ENCODE measurements at regions not wholly inside any gene's neighbourhood (a gene's known extent, or its start where the extent isn't known, plus 50 kb on each side); places are given as distances from the start of the nearest gene placed in this dataset.

DNA sequence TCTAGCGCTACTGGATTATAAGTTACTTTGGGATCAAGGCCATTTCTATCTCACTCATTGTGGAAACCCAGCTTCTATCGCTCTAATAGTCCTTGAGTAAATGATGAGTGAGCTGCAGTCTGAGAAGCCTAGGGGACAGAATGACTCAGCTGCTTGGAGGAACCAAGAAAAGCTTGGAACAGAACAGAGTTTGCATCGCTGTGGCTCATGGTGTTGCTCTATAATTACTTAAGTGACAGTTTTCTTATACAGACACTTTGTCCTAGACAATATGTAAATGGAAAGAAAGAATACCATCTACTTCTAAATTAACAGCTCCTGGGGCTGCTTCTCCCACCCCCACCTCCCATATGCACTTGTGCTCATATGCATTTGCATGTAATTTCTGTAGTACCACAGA, 156.9 kb downstream of the SLIT2 start:
- DNase-seq = no peak

DNA sequence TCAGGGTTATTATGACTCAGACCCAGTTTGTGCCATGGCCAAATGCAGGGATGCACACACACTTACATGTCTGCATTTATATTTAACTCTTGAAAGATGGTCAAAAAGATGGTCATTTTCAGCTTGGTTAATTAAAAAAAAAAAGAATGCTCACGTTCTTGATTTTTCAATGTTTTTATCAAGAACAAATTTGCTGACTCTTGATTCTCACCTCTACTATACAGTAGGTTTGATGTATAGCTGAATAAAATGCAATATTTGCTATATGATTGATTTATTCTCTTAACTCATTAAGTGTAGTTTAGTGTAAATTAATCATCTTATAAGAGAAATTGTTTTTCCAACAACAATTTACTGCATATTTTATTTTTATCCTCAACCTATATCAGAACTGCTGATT, 160.4 kb downstream of the SLIT2 start:
- DNase-seq = no peak

DNA sequence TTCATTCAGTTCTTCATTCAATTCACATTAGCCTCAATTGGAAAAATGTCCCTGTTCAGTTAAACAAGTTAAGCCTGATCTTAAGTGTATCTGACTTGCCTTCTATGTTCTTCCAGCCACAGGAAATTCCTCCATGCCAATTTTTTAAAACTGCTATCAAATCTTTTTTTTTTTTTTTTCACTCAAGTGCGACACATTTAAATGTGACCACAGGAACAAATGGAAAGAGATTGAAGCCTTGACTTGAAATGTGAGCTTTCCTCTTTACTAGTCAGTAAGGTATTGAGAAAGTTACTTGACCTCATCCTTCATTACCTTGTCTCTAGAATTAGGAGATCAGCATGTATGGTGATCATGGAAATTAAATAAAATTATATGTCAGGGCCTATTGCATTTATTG, 165.1 kb downstream of the SLIT2 start:
- no peak for DNase-seq

DNA sequence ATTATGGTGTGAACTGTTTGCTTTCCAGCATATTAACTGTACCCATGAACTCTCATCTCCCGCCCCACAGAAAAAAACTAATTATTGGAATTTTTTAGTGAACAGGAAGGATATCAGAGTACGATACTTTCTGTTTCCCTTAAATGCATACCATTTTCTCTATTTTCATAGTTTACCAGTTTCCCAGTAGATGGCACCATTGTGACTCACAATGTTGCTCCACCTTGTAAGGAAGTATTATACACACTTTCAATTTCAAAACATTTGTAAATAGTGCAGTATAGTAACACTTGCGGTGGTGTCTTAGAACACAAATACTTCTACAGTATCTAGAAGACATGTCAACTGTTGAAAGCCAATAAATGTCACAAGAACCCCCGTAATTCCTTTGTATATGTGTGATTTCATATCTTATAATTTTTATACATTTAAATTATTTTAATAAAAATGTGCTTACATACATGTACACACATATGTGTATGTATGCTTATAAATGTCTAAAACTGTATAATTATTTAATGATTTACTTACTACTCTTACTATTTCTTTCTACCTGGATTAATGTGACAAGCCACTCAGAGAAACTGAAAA, 167.3 kb downstream of the SLIT2 start:
- peak; percentile 13 for DNase-seq

DNA sequence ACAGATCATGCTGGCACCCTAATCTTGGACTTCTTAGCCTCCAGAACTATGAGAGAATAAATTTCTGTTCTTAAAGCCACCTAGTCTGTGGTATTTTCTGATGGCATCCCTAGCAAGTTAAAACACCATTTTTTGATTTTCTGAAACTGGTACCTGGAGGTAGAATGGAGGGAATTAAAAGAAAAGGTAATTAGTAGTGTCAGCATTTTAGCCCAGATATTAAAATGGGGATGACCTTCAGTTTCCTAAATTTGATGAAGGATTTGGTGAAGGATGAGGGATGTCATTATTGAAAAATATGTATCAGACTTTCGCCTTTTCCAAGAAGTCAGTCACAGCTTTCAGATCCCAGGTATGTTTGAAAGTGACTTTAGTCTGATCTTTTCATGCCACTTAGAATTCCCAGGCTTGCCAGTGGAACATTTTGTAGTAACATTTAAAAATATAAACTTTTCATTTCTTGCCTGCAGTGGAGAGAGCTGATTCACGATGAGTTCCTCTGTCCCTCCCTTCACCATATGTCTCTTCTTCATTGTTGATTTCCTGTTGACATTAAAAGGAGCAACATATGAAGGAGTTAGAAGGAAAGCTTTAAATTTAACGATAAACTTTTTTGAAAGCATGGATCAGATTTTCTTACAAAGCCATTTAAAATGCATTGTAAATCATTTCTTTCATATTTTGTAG, 169.4 kb downstream of the SLIT2 start:
- DNase-seq = no peak

DNA sequence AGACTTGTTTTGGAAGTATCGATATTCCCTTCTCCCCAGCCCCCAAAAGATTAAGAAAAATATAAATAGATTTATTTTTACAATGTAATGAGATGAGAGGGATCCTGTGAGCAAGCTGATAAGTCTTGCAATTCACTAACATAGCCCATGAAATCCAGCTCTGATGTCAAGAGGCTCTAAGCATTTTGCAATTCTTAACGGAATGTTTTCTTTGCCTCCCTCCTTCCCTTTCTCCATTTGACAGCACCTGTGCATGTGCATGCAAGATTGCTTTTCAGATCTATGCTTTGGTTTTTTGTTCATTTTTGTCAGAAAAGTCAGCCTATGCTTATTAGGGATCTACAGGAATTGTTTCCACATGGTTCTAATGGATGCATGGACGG, 169.9 kb downstream of the SLIT2 start:
- DNase-seq = no peak

DNA sequence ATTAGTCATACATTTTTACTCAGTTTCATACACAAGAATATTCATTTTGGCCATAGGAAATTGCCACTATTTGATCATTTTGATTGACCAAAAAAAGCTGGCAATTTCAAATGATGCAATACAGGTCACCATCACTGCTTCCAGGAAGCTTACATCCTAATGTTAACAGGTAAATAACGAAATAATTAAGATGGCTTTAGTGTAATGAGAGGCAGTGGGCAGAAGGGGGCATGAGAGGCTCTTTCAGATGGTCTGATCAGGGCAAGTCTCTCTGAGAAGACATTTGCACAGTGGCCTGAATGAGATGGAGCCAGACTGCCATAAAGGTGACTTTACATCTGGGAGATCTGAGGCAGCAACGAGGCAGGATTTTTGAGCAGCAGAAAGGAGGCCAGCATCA, 170.7 kb downstream of the SLIT2 start:
- no peak for DNase-seq

DNA sequence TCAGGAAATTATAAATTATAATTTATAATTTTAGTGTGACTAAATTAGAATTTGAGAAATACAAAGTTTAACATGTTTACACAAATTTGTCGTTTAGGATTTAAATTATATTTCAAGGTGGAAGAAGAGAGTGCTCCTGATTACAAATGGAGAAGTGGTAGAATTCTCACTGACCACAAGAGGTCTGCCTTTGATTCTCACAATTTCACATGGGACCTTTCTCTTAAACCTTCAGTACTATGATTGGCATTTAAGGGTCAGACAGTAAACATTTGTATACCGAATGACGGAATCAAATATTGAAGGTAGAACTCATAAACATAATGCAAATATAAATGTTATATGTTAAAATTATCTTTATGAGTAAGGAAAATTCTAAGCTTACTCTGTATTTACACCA, 171.7 kb downstream of the SLIT2 start:
- no peak for DNase-seq

DNA sequence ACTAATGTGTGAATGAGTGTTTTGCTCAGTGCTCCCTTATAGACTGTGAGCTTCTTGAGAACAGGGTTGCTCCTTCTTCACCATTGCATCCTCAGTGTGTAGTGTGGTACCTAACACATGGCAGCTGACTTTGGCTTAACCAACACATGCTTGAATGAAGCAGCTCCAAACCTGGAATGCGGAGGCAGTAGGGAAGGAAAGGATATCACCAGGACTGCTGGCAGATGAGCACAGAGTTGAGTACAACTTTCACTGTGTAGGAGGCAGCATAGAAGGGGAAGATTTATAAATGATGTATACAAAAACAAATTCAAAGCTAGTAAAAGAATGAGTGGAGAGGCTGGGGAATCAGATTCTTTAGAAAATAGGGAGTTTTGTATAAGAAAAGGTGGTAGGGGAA, 174.3 kb downstream of the SLIT2 start:
- DNase-seq = no peak

DNA sequence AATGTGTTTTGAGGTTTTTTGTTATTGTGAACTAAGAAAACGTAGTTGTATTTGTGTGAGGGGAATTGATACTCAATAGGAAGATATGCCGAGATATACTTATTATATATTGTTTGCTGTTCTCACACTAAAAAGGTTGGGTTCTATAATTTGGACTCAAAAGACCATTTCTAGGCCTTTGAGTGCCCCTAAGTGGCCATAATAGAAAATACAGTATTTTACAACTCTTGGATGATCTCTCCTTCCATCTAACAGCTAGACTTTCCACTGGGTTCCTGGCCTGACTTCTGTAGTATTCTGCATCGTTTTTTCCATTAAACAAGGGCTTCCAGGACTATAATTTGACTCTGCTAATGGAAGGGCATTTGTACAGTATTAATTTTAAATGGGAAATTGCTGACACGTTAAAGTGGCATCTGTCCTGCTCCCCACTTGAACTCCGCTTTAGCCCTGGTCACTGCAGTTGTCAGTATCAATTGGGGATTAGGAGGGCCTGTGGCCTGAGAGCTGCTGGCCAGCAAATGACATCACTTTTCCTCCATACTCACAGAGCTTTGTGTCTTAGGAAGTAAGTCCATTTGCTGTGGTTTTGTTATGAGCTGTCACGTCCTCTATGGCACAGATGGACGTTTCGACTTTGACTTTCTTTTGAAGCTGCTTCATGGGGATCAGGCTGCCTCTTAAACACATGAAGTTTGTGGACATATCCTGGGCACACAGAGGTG, 176.9 kb downstream of the SLIT2 start:
- no peak for DNase-seq

DNA sequence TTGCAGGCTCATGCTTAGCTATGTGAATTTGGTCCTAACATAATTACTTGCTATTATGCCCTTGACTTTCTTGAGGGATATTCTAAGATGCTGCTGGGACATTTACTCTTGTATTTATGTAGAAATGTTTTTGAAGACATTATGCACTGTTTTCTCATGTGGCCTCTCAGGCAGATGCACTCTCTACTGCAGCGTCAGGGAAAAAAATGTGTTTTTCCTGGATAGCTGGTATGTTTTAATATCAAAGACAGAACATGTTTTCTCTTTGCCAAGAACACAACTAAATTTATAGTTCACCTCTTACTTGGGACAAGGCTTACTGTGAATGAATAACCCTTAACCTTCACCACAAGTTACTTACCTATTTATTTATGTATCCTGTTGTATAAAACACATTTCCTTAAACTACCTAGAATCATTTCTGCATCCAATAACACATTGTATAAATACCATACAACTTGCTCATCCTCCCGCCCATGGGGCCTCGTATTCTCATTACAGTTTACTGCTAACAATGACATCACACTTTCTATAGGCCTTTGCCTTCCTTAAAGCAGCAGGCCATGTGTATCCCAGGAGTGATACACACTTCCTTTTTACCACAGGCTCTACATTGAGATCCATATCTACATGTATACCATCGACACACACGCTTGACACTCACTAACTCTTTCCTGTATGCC, 178.7 kb downstream of the SLIT2 start:
- DNase-seq = no peak

DNA sequence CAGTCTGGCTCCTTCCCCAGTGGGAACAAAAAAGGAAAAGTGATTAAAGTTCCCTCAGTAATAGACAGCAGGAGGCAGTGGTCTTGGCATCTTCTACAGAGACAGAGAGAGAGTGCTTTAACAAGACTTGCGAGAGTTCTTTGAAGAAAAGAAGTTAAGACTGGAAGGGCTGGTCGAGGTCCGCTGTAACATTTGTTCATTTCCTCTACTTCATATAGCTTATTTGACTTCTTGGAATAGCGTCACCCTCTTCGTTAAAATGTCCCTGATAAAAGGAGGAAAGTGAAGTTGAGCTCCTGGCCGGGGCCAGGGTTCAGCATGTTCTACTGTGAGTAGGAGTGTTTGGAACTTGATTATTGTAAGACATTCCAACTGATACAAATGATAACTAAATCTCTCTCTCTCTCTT, 179.8 kb downstream of the SLIT2 start:
- DNase-seq = no peak

DNA sequence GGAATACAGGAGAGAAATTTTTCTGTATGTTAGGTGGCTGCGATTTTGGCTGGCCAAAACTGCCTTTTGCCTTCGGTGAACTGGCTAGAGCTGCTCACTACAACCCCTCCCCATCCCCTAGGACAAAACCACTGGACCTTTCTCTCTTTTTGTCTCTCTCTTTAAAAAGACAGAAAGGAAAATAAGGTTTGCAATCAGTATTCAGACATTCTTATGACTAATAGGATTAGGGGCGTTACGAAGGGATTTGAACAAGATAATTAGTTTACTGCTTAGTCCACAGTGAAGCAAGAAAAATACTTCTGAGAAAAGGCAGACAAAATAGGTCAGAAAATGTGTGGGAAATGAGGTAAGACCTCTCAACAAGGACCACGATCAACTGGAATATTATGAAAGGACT, 180.4 kb downstream of the SLIT2 start:
- DNase-seq = no peak

DNA sequence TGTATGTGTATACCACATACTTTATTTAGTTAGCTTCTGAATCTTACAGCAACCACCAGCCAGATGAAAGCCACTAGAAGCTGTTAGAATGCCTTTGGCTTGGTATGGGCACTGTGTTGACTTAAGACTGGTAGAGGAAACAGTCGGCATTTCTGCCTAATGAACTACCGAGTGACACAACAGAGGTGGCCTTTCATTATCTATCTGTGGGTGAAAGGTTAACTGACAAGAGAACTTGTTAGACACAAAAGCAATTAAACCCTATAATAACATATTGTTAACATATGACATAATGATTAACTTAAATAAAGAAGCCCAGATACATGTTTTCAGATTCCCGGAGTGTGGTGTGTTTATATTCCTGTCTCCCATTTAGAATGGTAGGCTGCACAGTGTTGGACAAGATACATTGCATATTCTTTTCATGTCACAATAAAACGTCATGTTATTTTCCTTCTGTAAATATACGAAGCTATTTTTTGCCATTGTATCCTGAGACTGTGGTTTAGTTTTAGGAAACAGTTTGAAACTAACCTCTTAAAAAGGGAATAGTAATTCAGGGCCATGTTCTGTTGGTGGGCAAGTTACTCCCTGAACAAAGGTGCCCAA, 181.5 kb downstream of the SLIT2 start:
- no peak for DNase-seq

DNA sequence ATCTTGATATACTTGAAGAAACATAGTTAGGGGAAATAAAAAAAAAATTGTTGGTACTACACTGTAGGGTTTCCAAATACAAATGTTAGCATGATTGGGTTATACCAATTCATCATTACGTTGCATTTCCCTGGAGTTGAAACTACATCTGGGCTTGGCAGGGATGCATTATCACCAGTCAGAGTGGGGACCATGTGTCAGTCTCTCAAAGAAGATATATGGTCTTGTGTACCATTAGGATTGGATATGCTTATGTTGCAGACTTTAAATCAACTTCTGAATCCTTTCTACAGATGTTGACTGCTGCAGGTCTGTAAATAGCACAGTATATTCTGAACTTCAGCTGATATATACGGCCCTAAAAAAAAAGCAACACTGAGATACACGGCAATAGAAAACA, 188.5 kb downstream of the SLIT2 start:
- no peak for DNase-seq

DNA sequence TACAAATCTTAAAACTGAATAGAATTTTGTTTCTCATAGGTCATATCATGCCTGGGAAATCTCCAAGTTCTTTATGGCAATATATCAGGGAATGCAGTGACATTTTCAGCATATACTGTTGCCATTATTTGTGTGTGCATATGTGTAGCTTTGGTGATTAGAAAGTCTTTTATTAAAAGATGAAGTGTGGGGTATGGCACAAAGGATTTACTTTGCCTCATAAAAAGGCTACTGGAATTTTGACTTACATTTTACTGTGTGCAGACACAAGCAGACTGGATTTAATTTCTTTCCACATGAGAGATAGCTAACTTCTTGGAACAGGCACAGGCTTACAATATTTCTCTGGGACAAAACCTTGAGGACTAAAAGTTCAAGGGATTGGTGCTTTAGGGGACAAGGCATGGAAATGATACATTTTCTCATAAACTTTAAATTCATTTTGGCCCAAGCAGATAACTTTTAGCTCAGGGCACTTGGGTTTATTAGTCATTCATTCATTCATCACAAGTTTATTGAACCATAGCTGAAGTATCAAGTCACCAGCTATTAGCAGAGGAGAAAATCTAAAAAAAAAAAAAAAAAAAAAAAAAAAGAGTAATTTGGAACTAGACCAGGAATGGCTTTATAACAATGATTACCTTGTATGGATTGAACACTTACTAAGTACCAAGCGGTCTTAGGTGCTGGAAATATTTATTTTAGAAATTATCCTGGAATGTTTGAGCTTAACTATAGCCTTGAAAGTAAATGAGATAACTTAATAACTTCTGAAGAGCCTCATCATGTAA, 191.5 kb downstream of the SLIT2 start:
- DNase-seq = no peak

DNA sequence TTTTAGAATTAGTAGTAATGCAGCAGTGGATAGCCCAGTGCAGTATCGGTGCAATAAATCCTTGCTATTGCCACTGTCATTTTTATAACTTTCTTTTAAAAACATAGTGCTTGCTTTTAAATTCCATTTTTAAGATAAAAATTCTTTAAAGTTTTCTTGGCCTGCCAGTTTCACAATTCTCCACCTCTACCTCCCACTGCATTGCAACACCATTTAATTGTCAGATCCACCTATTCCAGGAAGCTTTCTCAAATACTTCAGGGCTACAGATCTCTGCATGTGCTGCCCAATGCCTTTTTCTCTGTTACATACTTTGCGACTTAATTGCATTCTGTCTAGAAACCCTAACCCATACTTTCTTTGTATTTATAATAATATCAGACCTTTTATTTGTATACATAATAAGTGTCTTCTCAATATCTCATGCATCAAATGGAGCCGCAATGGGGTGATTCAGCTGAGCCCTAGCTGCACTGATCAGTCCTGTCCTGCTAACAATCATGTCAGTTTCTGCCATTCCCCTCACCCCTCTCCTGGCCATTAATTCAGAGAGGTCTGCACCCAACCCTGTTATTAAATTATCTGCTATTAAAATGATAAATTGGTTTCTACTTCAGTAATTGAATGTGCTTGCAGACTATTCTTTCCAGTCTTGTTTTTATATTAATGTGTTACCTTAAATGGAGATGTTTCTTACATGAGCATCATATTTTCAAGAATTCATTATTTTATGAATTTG, 193.1 kb downstream of the SLIT2 start:
- no peak for DNase-seq

DNA sequence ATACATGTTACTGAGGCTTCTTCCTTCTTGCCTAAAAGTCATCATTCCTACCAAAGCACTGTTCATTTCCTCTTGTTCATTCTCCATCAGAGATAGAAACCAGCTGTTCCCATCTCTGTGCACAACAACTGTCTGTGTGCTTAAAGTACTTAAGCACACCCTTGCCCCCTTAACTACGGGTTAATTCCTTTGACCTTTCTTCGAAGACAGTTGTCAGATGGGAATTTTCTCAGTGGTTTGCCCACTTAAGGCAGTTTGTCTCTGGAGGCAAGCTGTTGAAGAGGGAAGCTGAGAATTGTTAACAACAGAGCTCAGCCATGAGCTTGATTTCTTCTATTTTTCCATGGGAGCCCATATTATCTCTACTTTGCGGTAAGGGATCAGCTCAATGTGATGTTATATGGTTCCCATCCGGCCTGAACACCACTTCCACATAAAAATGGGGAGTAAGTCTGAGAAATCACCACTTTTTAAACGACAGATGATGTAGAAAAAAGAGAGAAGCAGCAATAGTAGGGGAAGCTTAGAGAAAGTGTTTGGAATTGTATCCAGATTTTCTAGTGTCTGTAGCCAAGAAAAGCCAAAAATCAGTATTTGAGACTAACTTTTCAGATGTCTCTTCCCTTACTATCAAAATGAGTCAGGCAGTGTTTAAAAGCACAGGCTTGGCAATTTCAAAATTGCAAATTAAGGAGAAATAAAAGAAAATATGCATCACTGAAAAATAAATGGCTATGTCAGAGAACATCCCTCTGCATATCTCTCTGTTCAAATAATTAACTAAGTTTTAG, 194.4 kb downstream of the SLIT2 start:
- DNase-seq = no peak

DNA sequence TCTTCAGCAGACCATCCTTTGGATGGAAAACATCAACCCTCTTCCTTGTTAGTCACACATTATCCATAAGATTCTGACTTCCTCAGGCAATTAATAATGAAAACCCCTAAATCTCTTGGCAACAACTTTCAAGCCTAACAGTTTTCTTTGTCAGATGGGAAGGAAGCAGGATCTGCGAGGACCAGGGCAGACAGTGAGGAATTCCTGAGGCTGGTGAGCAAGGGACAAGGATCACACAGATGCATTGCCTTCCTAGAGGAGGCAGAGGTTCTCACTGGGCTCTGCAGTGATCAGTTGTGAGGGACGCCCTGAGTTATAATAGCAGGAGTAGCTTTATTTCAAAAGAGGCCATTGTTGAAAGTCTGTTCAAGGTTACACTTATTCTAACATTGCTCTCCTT, 195.4 kb downstream of the SLIT2 start:
- DNase-seq = no peak

DNA sequence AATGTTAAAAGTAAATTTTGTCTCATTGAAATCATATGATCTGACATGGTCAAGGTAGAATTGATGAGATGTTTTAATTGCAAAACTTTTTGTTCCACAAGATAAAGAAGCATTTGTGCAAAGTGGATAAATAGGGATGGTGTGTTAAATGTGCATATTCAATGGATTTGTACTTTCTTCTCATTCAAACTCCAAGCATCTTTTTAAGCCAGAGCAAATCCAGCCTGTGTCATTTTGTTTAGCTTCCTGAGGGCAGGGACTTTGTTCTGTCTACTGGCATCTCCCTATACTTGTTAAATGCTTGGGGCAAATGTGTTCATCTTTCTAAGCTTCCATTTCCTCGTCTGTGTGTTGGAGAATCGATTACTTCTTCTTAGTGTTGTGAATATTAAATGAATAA, 200.3 kb downstream of the SLIT2 start:
- no peak for DNase-seq

DNA sequence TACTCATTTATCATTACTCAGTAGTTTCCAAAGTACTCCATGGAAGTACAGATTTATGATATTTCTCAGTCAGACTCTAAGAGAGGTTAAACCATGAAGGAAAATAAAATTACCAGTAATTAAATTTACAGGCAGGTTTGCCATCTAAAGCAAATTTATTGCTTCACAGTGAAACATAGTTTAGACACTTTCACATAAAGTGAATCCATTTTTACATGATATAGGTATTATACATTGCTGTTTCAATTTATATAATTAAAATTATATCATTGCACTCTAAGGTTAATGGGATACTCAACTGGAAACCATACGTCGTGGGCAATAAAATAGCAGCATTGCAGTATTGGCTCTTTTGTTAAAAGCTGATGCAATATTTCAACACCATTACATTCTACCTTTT, 202.8 kb downstream of the SLIT2 start:
- no peak for DNase-seq
